MM.1S (cell line): ENCODE measurements at regions not wholly inside any gene's neighbourhood (a gene's known extent, or its start where the extent isn't known, plus 50 kb on each side); places are given as distances from the start of the nearest gene placed in this dataset.

Experiments
- EZH2 ChIP-seq: fragments of 300-600 bp; sonication (generic); optimal IDR thresholded peaks from 2 replicates; pipeline ENCODE3; 2017; ENCODE audit warnings: low read depth, mild to moderate bottlenecking, antibody characterized with exemption, low read length, mixed read lengths
- EZH2phosphoT487 ChIP-seq: fragments of 300-600 bp; sonication (generic); IDR thresholded peaks from 2 replicates; pipeline ENCODE4 v1.6.1; 2018; ENCODE audit warnings: antibody characterized with exemption, low read length
- TF ChIP-seq, protein P1 (sequence below): fragments of 300-600 bp; sonication (generic); IDR thresholded peaks from 2 replicates; pipeline ENCODE4 v1.5.1; 2016; ENCODE audit warnings: antibody characterized with exemption, low read length, mixed read lengths

DNA sequence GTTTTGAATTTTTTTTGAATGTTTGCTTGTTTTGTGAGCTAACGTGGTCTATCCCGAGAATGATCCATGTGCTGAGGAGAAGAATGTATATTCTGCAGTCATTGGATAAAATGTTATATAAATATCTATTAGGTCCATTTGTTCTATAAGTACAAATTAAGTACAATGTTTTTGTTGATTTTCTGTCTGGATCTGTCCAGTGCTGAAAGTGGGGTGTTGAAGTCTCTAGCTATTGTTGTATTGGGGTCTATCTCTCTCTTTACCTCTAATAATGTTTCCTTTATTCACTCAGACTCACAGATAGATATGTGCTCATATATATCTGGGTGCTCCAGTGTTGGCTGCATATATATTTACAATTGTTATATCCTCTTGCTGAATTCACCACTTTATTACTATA lies 144.8 kb upstream of the SETMAR start:
- TF ChIP-seq, protein P1, sequence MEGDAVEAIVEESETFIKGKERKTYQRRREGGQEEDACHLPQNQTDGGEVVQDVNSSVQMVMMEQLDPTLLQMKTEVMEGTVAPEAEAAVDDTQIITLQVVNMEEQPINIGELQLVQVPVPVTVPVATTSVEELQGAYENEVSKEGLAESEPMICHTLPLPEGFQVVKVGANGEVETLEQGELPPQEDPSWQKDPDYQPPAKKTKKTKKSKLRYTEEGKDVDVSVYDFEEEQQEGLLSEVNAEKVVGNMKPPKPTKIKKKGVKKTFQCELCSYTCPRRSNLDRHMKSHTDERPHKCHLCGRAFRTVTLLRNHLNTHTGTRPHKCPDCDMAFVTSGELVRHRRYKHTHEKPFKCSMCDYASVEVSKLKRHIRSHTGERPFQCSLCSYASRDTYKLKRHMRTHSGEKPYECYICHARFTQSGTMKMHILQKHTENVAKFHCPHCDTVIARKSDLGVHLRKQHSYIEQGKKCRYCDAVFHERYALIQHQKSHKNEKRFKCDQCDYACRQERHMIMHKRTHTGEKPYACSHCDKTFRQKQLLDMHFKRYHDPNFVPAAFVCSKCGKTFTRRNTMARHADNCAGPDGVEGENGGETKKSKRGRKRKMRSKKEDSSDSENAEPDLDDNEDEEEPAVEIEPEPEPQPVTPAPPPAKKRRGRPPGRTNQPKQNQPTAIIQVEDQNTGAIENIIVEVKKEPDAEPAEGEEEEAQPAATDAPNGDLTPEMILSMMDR, result no peak
- no peak for TF ChIP-seq EZH2phosphoT487
- TF ChIP-seq EZH2, result no peak
